CD4-positive, alpha-beta T cell treated with Interferon alpha-2 for 1 hour (primary cell): ENCODE measurements at regions not wholly inside any gene's neighbourhood (a gene's known extent, or its start where the extent isn't known, plus 50 kb on each side); places are given as distances from the start of the nearest gene placed in this dataset.

Experiments
- DNase-seq, 2 donors: peaks; one replicate each; pipeline ENCODE4 v3.0.0-alpha.2; 2020 to 2022

DNA sequence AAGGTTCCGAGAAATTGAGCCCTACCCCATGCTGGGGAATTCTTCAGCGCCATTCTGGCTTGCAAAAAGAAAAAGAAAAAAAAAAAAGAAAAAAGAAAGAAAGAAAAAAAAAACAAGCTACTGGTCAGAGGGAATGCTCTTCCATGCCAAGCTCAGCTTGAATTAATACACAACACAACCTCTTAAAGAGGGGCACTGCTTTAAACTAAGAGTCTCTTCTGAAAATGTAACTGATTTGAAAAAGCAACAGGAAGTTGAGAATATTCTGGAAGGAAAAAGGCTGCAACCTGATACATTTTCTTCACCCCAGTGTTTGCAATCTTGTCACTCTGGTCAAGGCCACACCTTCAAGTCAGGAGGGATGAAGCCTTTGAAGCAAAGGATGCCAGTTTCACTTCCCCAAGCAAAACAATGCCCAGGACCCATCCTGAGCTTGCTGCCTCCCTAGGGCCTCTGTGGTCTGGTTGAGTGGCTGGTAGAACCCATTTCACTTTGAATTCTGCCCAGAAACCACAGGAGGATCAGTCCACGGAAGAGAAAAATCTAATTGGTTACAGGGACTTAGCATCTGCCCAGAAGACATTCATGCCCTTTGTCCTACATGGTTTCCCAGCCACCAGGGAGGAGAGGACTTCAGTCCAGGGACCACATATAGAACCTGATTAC, 389.7 kb downstream of the SOX9 start:
- no peak for DNase-seq

DNA sequence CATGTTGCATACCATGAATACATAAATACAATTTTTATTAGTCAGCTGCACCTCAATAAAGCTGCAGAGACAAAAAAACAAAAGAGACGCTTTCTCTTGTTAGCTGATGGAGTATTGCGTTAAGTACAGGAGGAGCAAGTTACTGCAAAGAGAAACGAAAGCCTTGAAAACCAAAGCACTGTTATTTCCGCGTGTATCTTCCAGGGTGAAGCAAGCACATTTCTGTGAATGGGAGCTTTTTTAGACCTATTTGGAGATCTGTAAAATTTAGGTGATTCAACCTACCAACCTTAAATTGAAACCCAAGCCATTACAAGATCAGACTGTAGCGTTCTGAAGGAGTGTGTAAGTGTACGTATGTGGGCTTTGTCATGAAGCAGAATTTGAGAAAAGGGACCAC, 390.4 kb downstream of the SOX9 start:
- no peak for DNase-seq

DNA sequence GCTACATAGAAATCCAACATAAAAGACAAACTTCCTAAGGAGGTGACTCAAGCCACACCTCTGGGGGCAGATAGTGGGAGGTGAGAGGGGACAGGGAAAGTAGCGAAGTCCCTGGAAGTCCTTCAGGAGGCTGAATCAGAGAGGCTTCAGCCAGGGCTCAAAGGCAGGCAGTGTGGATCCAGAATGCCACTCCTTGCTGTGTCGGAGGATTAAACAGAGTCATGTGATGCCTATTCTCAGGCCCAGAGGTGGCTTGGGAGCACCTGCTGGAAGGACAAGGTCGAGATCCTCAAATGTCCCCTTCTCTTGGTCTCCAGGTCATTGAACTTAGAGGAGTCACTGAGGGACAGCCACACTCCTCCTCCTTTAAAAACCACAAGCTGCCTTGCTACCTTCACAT, 391.1 kb downstream of the SOX9 start:
- no peak for DNase-seq

DNA sequence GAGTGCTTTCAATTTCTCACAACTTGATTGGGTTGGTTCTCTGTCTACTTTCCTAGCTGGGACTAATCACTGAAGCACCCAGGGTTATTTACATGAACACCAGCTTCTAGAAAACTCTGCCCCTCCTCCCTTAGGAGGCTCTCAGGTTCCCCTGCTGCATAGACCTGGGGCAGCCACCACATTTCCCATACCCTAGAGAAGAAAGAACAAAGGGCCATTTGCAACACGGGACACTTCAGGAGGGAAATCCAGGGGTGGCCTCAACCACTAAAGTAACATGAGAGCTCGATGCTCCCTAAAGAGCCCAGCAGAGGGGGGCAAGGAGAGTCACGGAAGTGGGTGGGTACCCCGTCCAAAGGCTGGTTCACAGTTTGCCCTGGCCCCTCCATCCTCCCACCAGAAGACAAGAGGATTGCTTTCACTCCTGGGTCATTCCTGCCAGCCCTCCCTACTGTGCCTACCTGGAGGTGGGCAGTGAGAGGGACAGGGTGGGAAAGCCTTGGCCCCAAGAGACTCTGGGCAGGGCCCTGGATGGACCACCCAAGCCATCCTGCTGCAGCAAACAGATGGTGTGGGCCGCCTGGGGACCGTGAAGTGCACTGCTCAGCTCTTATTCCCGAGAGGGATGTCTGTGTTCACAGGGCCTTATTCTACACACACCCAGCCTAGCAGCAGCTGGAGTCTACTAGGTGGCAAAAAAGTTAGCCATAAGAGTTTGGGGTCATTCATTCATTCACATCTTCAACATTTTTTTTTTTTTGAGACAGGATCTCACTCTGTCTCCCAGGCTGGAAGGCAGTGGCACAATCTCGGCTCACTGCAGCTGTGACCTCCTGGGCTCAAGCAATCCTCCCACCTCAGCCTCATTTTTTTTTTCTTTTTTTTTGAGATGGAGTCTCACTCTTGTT, 392.1 kb downstream of the SOX9 start:
- no peak for DNase-seq

DNA sequence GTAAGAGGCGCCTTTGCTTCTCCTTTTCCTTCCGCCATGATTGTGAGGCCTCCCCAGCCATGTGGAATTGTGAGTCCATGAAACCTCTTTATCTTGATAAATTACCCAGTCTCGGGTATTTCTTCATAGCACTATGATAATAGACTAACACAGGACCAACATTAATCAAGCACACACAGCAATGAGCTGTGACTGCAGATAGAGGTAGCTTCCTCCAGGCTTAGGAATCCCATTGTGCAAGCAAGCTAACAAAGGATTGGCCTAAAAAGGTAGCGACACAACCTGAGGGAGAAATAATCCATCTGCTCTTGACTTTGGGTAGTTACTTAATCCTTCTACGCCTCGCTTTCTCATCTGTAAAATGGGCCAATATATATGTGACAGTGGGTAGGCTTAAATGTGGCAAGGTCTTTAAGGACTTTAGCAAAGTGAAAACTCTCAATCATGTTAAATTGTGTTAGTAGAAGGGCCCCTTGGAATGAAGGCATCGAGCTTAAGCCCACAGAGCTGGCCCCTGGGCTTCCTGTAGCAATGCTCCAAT, 393.6 kb downstream of the SOX9 start:
- no peak for DNase-seq

DNA sequence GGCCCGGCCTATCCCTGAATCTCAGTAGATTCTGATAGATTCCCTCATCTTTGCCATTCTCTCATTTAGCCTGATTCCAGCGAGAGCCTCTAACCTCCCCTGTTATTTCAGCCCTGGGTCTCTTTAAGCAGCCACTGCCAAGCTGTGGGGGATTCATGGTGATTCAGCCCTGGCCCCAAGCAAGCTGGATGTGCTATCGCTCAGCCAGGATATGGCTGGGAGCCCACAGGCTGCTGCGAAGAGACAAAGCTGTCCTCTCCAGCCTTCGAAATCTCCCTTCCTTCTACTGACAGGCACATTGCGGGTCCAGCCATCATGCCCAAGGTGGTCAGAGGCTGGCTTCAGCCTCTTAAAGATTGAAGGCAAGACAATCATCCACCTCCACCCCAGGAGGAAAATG, 394.1 kb downstream of the SOX9 start:
- no peak for DNase-seq

DNA sequence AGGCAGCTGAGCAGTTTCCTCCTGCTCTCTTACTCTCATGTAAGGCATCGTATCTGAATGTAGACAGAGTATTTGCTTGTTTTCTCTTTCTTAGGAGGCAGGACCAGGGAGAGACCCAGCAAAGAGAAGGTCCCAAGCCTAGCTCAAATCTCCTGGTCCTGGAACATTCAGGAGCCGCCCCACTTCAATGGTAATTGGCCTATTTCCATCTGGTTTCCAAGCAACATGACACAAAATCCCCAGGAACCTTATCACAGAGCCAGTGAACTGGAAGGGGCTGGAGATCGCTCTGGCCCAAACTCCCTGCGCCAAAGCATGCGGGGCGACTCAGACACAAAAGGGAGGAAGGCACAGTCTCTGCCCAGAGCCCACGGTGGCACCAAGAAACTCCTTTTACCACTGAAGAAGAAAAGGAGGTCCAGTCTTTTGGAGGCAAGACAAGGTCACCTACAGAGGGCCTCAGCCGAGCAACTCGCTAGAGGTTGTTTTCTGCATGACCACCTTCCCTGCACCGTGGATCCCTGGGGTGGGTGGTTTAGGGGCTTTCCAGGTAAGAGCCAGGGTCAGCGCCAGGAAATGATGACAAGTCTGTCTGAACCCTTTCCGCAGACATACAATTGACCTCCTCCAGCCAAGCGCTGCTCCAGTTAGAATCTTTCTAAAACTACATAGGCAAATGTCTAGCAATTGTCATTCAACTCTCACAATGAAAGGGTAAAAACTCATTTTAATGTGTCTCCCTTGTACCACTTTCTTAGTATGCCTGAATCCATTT, 394.7 kb downstream of the SOX9 start:
- DNase-seq = no peak

DNA sequence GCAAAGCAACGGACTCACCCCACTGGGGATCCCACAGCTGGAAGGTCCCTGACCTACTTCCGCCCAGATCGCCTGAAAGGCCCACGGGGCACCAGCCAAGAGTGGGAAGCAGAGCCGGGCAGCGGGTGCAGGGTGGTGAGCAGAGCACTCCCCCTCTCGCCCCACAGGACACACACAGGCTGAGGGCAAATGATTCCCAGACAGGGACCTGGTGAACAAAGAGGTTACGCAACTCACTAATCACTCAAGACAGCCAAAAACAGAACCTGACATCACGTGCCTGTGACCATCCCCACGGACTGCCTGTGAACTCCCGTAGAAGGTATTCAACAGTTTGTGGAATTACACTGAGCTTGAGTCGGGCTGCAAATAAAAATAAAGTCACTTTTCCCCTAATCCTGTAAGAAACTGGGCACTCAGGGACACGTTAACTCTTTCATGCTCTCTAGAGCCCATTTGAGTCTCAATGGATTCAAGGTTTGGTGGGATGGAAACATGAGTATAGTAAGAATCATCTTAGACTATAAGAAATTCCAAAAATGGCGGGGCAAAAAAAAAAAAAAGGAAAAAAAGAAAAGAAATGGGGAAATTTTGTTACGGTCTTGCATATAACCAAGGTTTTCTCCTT, 396.1 kb downstream of the SOX9 start:
- no peak for DNase-seq

DNA sequence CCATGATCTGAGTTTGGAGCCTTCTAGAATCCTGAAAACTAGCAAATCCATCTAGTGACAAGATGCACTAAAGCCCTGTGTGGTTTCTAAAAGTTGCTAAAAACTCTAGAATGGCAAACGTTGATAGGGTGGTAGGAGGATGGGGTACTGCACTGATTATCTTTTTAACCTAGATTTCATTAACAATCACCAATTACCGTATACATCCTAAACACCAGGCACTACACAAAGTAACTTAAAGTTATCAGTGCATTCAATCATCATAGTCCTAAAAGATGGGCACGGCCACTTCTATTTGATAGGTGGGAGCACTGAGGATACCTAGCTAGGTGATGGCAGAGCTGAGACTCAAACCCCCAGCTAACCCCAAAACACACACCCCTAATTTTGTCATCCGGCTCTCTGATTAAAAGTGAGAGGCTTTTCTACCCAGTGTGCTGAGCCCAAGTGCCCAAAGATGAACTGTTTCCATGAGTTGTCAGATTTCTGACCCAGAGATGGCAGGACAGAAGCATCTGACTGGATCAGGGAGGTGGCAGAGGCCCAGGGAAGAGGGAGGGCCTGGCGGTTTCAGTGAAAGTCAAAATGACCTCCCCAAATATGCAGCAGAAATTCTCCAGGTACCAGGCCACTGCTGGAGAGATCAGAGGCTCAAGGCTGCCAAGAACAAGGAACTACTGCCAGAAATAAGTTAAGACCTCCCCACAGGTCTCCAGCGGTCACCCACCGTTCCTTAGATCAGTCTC, 396.8 kb downstream of the SOX9 start:
- no peak for DNase-seq

DNA sequence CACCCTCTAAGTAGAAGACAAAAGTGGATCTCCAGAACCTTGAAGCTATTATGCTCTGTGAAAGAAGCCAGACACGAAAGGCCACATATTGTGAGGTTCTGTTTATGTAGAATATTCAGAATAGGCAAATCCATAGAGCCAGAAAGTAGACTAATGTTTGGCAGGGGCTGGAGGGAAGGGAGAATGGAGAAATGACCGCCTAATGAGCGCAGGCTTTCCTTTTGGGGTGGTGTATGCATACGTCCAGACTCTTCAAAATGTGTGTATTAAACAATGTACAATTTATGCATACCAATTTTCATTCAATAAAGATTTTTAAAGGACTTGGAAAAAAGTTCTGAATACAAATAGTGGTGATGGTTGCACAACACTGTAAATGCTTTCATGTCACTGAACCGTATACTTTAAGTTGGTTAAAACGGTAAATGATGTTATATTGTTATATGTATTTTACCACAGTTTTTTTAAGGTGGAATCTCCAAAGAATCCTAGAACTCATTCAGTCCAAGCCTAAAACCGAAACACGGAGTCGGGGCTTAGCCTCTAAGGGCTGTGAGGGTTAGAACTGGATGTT, 397.4 kb downstream of the SOX9 start:
- DNase-seq = no peak

DNA sequence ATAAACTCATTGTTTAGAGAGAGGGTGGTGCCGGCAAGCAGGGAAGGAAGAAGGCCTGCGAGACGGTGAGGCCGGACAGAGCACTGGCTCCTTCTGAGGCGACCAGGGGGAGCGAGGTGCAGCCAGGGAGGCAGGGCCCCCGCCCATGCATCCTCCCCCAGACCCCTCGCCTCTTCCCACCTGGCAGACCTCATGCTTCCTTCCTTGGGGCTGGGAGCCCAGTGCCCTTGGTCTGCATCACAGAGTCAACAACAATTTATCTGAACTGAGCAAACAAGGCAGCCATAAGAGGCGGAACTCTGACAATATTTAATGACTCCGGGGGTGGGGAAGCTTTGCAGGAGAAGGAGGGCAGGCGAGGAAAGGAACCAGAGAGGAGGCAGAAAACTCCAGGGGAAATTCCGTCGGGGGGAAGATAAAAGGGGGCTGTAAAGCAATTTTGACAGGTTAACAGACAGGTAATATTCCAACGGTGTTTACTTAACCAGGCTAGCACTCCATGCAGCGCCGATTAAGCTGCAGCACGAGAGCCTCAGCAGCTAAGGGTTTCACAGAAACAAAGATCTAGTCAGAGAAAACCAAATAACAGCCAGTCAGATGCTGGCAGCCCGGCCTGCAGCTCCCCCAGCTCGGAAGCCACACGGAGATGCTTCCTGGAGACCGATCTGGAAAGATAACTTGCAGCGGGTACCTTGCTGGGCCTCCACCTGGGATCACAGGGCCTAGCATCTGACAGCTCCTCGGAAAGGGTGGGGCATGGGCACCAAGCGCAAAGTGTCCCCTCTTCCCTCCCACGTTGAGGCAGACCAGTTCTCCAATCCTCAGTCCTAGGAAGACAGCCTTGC, 398.2 kb downstream of the SOX9 start:
- no peak for DNase-seq

DNA sequence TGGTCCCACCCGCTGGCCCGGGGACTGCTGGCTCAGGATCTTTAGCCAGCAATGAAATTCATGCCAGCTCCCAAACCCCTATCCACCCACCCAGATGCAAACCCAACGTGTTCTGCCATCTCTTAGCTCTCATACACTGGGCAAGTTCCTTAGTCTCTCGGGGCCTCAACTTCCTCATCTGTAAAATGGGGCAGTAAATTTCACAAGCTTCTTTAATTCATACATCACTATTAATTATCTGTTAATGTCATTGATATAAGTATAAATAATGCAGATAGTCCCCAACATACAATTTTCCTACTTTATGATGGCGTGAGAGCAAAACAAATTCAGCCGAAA, 398.7 kb downstream of the SOX9 start:
- DNase-seq = no peak

DNA sequence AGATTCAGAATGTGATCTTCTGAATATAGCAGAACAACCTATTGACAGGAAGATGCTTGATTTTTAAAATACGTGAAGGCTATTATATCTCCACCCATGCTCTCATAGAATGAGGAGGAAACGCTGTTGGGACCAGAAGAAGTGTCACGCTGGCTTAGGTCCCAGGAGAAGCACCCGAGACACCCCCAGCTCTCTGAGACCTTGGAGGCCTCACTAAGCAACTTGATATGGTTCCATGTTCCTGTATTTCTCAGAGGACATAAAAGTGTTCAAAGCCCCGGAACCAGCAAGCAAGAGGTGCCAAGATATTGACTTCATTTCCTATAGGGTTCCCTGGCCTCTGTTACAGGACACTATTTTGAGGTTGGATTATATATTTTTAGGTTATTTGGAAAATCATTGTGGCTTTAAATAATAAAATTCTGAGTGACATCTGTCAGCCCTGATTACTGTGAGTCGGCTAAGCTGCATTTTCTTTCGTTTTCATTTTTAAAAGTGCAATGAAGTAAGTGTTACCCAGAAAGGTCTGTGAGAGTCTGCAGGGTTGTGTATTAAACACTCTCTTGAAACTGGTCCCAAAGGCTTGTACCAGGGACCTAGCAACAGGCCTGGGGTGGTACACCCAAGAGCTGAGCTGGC, 400.0 kb downstream of the SOX9 start:
- no peak for DNase-seq

DNA sequence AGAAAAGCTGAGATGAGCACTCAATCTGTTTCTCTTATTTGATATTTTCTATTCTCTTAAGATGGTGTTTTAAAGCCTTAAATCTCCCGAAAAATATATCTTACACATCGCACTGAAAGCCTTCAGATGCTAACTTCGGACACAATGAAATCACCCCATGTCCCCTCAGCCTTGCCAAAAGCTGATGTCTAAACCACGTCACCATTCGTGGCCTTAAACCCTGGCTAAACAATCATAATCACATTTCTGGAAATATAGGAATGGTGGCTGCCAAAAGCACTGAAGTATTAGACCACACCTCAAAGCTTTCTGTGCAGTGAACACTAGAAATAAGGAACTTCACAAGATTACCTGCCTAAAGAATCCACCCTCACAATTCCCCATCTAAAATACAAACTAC, 402.7 kb downstream of the SOX9 start:
- no peak for DNase-seq

DNA sequence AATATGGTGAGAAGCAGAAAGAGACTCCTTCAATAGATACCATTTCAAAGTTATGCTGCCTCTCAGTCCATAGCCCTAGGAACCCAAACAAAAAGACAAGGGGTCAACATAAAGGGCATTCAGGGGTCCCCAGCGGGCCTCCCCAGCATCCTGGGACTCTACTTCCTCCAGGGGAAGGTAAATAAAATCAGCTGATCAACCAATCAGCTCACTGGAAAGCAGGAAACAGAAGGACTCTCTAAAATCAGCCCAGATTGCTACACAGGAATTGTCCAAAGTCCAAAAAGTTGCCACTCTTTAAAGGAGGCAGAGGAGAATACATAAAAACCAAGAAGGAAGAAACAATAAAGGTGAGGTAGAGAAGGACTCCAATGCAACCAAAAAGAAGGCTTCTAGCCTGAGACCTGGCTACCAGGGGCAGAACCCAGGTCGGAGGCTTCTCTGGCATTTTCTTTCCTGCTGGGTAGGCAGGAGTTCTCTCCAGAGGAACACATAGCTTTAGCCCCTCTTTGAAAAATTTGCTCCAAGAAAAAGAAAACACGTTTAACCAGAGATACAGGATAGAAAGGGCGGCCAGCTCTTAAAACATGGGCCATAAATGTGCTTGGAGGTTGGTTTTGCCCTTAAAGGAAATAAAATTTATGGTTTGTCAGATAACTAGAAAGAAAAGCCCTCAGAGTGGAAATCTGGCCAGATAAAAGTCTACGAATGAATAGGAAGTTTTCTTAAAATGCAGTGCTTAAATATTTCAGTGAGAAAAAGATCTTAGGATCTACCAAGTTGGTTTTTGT, 404.6 kb downstream of the SOX9 start:
- no peak for DNase-seq

DNA sequence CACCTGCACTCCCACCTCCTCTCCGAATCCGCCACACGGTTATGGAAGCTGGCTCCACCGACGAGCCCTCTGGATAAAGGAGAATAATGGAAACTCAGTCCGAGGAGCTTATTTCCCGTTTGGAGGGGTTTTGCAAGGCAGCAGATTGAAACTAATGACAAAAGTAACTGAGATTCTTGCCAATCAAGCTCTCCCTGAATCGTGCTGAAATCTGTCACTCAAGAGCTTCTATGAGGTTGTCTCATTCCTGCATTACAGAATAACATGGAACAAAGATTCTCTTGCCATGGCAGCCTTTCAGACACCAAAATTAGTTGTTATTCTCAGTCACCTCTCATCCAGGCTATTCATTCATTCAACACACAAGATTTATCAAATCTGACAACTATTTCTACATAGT, 405.9 kb downstream of the SOX9 start:
- no peak for DNase-seq

DNA sequence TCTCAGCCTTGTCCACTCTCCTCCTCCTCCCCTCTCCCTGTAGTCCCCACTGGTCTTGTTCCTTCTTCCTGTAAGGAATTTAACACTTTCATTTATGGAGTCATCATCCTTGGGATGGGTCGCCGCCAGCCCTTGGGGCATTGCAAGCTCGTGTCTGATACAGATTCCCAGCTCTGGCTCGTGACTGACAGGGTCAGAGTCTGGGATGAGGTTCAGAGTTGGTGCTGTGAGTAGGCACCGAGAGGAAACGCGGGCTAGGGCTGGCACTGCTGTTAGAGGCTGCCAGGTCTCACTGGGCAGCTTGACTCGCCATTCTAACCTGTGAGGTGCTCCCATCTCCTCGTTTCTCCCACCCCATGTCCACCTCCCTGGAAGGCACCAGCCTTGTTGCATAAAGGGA, 407.0 kb downstream of the SOX9 start:
- DNase-seq = no peak

DNA sequence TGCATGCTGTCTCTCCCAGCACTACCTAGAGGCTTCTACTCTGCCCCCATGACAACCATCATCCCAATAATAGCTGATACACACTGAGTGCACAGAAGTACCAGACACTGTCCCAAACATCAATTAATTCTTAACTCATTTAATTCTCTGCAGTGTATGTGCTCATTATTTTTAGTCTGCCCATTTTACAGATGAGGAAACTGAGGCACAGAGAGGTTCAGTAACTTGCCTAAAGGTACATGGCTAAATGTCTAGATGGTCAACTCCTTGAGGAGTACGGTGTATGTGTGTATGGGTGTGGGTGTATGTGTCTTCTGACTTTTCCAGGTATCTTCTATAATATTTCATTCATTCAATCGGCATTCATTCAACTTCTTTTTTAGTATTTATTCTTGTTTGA, 407.9 kb downstream of the SOX9 start:
- no peak for DNase-seq

DNA sequence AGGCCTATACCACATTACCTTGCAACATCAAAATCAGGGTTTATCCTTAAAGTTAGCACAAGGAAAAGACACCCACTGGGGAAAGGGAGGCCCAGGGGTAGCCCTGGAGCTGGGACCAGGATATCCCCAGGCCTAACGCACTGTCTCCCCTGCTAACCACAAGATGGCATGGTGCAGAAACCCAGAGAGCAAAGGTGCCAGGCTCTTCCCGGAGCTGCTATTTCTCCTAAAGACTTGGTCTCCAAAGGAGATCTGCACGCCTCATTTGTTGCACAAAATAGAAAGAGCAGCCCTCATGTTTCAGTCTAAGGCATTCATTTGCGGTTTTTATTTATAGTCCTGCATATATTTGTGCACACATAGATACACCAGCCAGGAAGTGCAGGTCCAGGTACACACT, 408.6 kb downstream of the SOX9 start:
- no peak for DNase-seq

DNA sequence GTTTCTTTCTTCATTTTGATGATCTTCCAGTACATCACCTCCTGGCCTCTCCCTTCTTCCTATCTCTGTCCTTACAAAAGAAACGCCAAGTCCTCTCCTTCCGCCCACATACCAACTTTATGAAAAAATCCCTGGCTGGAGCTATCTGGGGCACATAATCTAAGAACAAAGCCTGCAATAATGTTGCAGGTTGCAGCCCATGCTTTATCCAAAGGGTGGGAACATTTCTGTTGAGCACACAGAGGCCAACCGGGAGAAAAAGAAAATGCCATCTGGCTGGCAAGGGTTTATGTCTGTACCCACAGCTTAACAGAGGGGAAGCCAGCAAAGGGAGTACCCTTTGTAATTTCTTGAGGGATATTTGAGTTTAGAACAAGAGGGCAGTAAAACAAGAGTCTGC, 409.6 kb downstream of the SOX9 start:
- DNase-seq = no peak
